WTC11 (cell line): ENCODE measurements at regions not wholly inside any gene's neighbourhood (a gene's known extent, or its start where the extent isn't known, plus 50 kb on each side); places are given as distances from the start of the nearest gene placed in this dataset.

Experiments
- CTCF ChIP-seq: fragments of 200-600 bp; IDR thresholded peaks from 2 replicates; pipeline ENCODE4 v1.8.0; 2022; ENCODE audit warnings: antibody characterized with exemption
- IRF1 ChIP-seq: sonication (generic); formaldehyde crosslinking; IDR thresholded peaks from 2 replicates; pipeline ENCODE4 v1.8.0; 2023; ENCODE audit warnings: missing genetic modification reagents
- TEAD4 ChIP-seq: sonication (generic); formaldehyde crosslinking; IDR thresholded peaks from 2 replicates; pipeline ENCODE4 v1.8.0; 2022; ENCODE audit warnings: mild to moderate bottlenecking, missing genetic modification reagents

- TF ChIP-seq TEAD4 (CRISPR knock-in tag), result no peak
- TF ChIP-seq IRF1 (CRISPR knock-in tag), result no peak
- no peak for TF ChIP-seq CTCF
Measured at GRCh38 chr16:86060381-86061317, 161.7 kb downstream of the IRF8 start.
